H1 (cell line): ENCODE measurements at regions not wholly inside any gene's neighbourhood (a gene's known extent, or its start where the extent isn't known, plus 50 kb on each side); places are given as distances from the start of the nearest gene placed in this dataset.
A peak's percentile ranks its signal among the peaks of the same experiment; 100 is the strongest.

ENCODE experiments used
- CTCF ChIA-PET: fragments of 300-600 bp; sonication (Branson Sonifier 250); formaldehyde crosslinking; loops from one replicate; lab custom pipeline; 2021; ENCODE audit not compliant: partially characterized antibody; lab: Charles Lee
- POLR2A ChIA-PET: fragments of 300-600 bp; sonication (Branson Sonifier 250); formaldehyde crosslinking; loops from one replicate; lab custom pipeline; 2021; ENCODE audit warnings: inconsistent platforms; ENCODE audit not compliant: partially characterized antibody; lab: Charles Lee
- DNase-seq, 2 experiments: peaks; one replicate each; pipeline versions ENCODE4 v3.0.0 to v3.0.0-alpha.2; 2010 to 2022; ENCODE audit warnings: low spot score in 2 of 2, low read depth in 1 of 2, mixed read lengths in 1 of 2
- FAIRE-seq: peaks from 2 replicates; lab custom pipeline; 2011; peaks lifted over from hg19 to GRCh38; lab: Jason Lieb, UNC
- H2AFZ ChIP-seq: 2 replicates; pipeline ENCODE4 v1.8.1; 2012; ENCODE audit warnings: low read length, inconsistent platforms
- H2AK5ac ChIP-seq: 2 replicates; pipeline ENCODE4 v1.6.1; 2013; ENCODE audit warnings: low read depth, low read length
- H2BK120ac ChIP-seq: replicated peaks from 2 replicates; pipeline ENCODE3; 2013; ENCODE audit warnings: low read depth, low read length, inconsistent platforms
- H2BK12ac ChIP-seq: 2 replicates; pipeline ENCODE4 v1.6.1; 2013; ENCODE audit warnings: low read depth, low read length
- H2BK15ac ChIP-seq: 2 replicates; pipeline ENCODE4 v1.6.1; 2013; ENCODE audit warnings: low read length
- H2BK20ac ChIP-seq: 2 replicates; pipeline ENCODE4 v1.6.1; 2013; ENCODE audit warnings: low read length
- H2BK5ac ChIP-seq: 2 replicates; pipeline ENCODE4 v1.6.1; 2013; ENCODE audit warnings: low read depth, low read length
- H3K14ac ChIP-seq: 2 replicates; pipeline ENCODE4 v1.6.1; 2013; ENCODE audit warnings: inconsistent platforms; ENCODE audit not compliant: insufficient read length
- H3K18ac ChIP-seq: 2 replicates; pipeline ENCODE4 v1.6.1; 2013; ENCODE audit warnings: low read length; ENCODE audit errors: extremely low read depth
- H3K23ac ChIP-seq: 2 replicates; pipeline ENCODE4 v1.6.1; 2013; ENCODE audit warnings: inconsistent platforms; ENCODE audit not compliant: insufficient read length
- H3K23me2 ChIP-seq: 2 replicates; pipeline ENCODE4 v1.6.1; 2013; ENCODE audit warnings: low read depth, low read length
- H3K27ac ChIP-seq: 2 replicates; pipeline ENCODE4 v1.6.1; 2011; ENCODE audit warnings: low read depth, low read length, inconsistent platforms
- H3K27me3 ChIP-seq, 4 experiments: replicated peaks in 1 of 4; 1 replicate in 1 of 4; 2 replicates in 3 of 4; pipeline versions ENCODE4 v1.6.1 to v1.8.1; 2011 to 2013; ENCODE audit warnings: low read length in 3 of 4, mild to moderate bottlenecking in 3 of 4, inconsistent platforms in 2 of 4, mixed read lengths in 2 of 4, moderate library complexity in 1 of 4; ENCODE audit not compliant: control insufficient read depth in 3 of 4, insufficient read depth in 3 of 4; ENCODE audit errors: extremely low read depth in 1 of 4
- H3K36me3 ChIP-seq, 4 experiments: 2 replicates each; pipeline versions ENCODE4 v1.6.1 to v1.8.1; 2011 to 2013; ENCODE audit warnings: mild to moderate bottlenecking in 4 of 4, low read length in 3 of 4, moderate library complexity in 2 of 4, control low read depth in 1 of 4, inconsistent platforms in 1 of 4; ENCODE audit not compliant: insufficient read depth in 4 of 4, control insufficient read depth in 2 of 4
- H3K4ac ChIP-seq: replicated peaks from 2 replicates; pipeline ENCODE3; 2013; ENCODE audit warnings: low read length, low read depth, mixed read lengths, inconsistent platforms; ENCODE audit not compliant: insufficient read length
- H3K4me1 ChIP-seq, 4 experiments: replicated peaks in 1 of 4; 1 replicate in 1 of 4; 2 replicates in 3 of 4; pipeline versions ENCODE4 v1.6.1 to v1.8.1; 2011 to 2013; ENCODE audit warnings: low read length in 3 of 4, inconsistent platforms in 2 of 4, mixed read lengths in 1 of 4; ENCODE audit not compliant: insufficient read depth in 4 of 4, control insufficient read depth in 3 of 4
- H3K4me2 ChIP-seq, 2 experiments: 2 replicates each; pipeline versions ENCODE4 v1.6.1 to v1.8.1; 2011 to 2013; ENCODE audit warnings: low read depth in 2 of 2, low read length in 2 of 2, control low read depth in 1 of 2, inconsistent platforms in 1 of 2, mild to moderate bottlenecking in 1 of 2; ENCODE audit not compliant: insufficient read depth in 1 of 2
- H3K4me3 ChIP-seq, 4 experiments: fragments of 200-600, 300-600 bp in 1 of 4; sonication (generic), shearing (Covaris generic), sonication (Bioruptor Twin) in 1 of 4; 2 replicates each; pipeline versions ENCODE4 v1.5.1 to v1.8.1; 2011 to 2016; ENCODE audit warnings: low read length in 4 of 4, low read depth in 3 of 4, control low read depth in 2 of 4, inconsistent platforms in 2 of 4, mild to moderate bottlenecking in 2 of 4, mixed read lengths in 1 of 4, moderate library complexity in 1 of 4; ENCODE audit not compliant: insufficient read depth in 2 of 4; ENCODE audit errors: extremely low read depth in 1 of 4
- H3K56ac ChIP-seq: replicated peaks from 2 replicates; pipeline ENCODE3; 2013; ENCODE audit warnings: low read depth, mild to moderate bottlenecking, mixed read lengths, low read length, inconsistent platforms; ENCODE audit not compliant: insufficient read length
- H3K79me1 ChIP-seq: 2 replicates; pipeline ENCODE4 v1.6.1; 2013; ENCODE audit warnings: low read depth, low read length, control low read depth
- H3K79me2 ChIP-seq, 2 experiments: 2 replicates each; pipeline versions ENCODE4 v1.6.1 to v1.8.1; 2012 to 2013; ENCODE audit warnings: low read length in 2 of 2, mild to moderate bottlenecking in 2 of 2, inconsistent platforms in 1 of 2; ENCODE audit not compliant: insufficient read depth in 2 of 2, control insufficient read depth in 1 of 2
- H3K9ac ChIP-seq, 4 experiments: replicated peaks in 1 of 4; 1 replicate in 1 of 4; 2 replicates in 3 of 4; pipeline versions ENCODE4 v1.6.1 to v1.8.1; 2011 to 2013; ENCODE audit warnings: low read depth in 3 of 4, low read length in 3 of 4, control low read depth in 2 of 4, mild to moderate bottlenecking in 2 of 4, moderate library complexity in 2 of 4, inconsistent platforms in 1 of 4; ENCODE audit errors: extremely low read depth in 1 of 4
- H3K9me3 ChIP-seq, 2 experiments: 2 replicates each; pipeline versions ENCODE4 v1.6.1 to v1.8.1; 2012 to 2013; ENCODE audit warnings: mild to moderate bottlenecking in 2 of 2, moderate library complexity in 2 of 2, control low read depth in 1 of 2, inconsistent platforms in 1 of 2, low read depth in 1 of 2, low read length in 1 of 2, mixed read lengths in 1 of 2; ENCODE audit not compliant: insufficient read depth in 2 of 2
- H4K20me1 ChIP-seq, 2 experiments: replicated peaks in 1 of 2; 2 replicates each; pipeline versions ENCODE3 to v1.8.1; 2011 to 2013; ENCODE audit warnings: inconsistent platforms in 2 of 2, low read length in 2 of 2, mild to moderate bottlenecking in 1 of 2; ENCODE audit not compliant: insufficient read depth in 2 of 2, control insufficient read depth in 1 of 2
- H4K5ac ChIP-seq: 2 replicates; pipeline ENCODE4 v1.6.1; 2013; ENCODE audit warnings: low read length, low read depth, mixed read lengths, inconsistent platforms; ENCODE audit not compliant: insufficient read length
- H4K8ac ChIP-seq: 2 replicates; pipeline ENCODE4 v1.8.0; 2013; ENCODE audit warnings: mild to moderate bottlenecking, moderate library complexity, low read length, inconsistent platforms; ENCODE audit not compliant: insufficient read depth; ENCODE audit errors: extremely low read depth
- H4K91ac ChIP-seq: replicated peaks from 2 replicates; pipeline ENCODE3; 2013; ENCODE audit warnings: low read length, mixed read lengths, inconsistent platforms; ENCODE audit not compliant: insufficient read length
- EP300 ChIP-seq, 2 experiments: IDR thresholded peaks; 1 replicate in 1 of 2; 2 replicates in 1 of 2; pipeline ENCODE4 v1.6.1; 2011 to 2012; ENCODE audit warnings: low read depth in 2 of 2, low read length in 2 of 2, mild to moderate bottlenecking in 2 of 2, borderline replicate concordance in 1 of 2, inconsistent platforms in 1 of 2, moderate library complexity in 1 of 2
- KDM1A ChIP-seq: fragments of 200-600, 300-600 bp; sonication (generic); IDR thresholded peaks from 2 replicates; pipeline ENCODE4 v1.7.1; 2016; ENCODE audit warnings: mild to moderate bottlenecking, low read length, borderline replicate concordance
- WGBS, 2 experiments: shearing (Covaris generic) in 1 of 2; methylation state at CpG; one replicate each; pipeline versions ENCODE4 v1.1.6 to v1.1.7; 2013 to 2015; ENCODE audit warnings: low lambda C conversion rate in 2 of 2, mixed read lengths in 2 of 2, inconsistent platforms in 1 of 2, low coverage in 1 of 2, missing lambda C conversion rate in 1 of 2; ENCODE audit not compliant: insufficient replicate concordance in 2 of 2, insufficient coverage in 1 of 2, insufficient read length in 1 of 2; ENCODE audit errors: extremely low coverage in 1 of 2, missing lambda C conversion rate in 1 of 2; 5-methylcytosine and 5-hydroxymethylcytosine counted together

DNA sequence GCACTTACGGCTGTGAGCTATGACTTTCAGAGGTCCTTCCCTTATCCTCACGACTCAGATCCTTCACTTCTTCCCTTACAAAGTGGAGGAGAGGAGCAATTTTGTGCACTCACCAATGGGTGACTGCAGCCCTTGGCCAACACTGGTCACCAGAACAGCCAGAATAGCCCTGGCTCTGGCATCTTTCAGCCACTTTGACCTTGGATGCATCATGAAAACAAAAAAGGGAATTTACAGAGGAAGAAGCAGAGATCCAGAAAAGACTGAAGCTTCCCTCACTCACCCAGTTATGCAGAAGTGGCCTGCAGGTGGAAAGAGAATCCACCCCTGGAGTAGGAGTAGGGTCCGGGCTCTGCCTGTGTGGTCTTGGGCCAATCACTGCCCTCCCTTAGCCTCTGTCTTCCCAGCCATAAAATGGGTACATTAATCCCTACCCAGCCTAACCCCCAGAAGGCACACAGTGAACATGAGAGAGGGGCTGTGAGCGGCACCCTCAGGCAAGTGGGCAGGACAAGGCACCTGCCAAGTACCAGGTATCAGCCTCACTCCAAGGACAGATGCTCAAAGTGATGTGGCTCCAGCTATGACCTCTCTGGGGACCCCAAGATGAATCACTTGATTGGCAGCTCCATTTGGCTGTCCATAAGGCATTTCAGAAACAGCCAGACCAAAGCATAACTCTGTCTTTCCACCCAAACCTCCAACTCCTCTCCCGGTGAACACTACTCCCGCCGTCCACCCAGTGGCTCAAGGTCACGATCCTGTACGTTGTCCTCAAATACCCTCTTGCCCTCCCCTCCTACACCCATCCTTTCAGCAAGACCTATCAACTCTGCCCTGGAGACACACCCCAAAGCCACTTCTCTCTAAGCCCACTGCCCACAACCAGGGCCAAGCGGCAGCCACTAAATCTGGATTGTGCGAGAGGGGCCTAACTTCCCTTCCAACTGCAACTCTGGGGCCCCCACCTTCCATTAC is 129.8 kb upstream of the ZMIZ1 start:
- no peak overlapping the region for H2BK12ac ChIP-seq
- no peak overlapping the region for H3K4me3 ChIP-seq
- no peak overlapping the region for H4K5ac ChIP-seq
- no peak overlapping the region; the same call in 1 of the 2 replicates for H2BK5ac ChIP-seq
- H4K20me1 ChIP-seq, result no peaks in the 10 kb centered on the region
- no peak overlapping the region for H4K91ac ChIP-seq
- no peak overlapping the region for H3K18ac ChIP-seq
- 0 out of 8 replicates have a peak, but pooled peaks cover 0 to 2% (median 0%) of the 10 kb centered on the region in 4 experiments for H3K36me3 ChIP-seq
- H3K27ac ChIP-seq, result no peak overlapping the region
- H3K9ac ChIP-seq, result no peak overlapping the region
- H3K23ac ChIP-seq, result no peak overlapping the region
- H2BK15ac ChIP-seq, result no peak overlapping the region; the same call in 1 of the 2 replicates
- no peak overlapping the region for H4K8ac ChIP-seq
- 0 out of 2 replicates have a peak, but pooled peaks have one; percentile 26 for TF ChIP-seq KDM1A
- no peak for TF ChIP-seq EP300 (IDR thresholded peaks at IDR 0.05; ENCODE audit: borderline replicate concordance in 1 of 2, low read depth in 2 of 2, low read length in 2 of 2)
- H3K27me3 ChIP-seq, result no peaks in the 10 kb centered on the region; a peak in 1 of 7 replicates
- WGBS, 2 experiments, result 89% methylated on average over 11 of the region's 11 CpGs; no CpG with 5 or more reads in 1 of the 2 experiments
- peaks cover 0 to 12% (median 5%) of the 10 kb centered on the region in 4 experiments; a peak in 4 of 7 replicates for H3K4me1 ChIP-seq
- H3K79me1 ChIP-seq, result no peaks in the 10 kb centered on the region
- no peak overlapping the region for H2AK5ac ChIP-seq
- DNase-seq (no peak), FAIRE-seq (no peak)
- H3K79me2 ChIP-seq, result no peaks in the 10 kb centered on the region
- H2BK120ac ChIP-seq, result no peak overlapping the region
- no peak overlapping the region for H2AFZ ChIP-seq
- no peak overlapping the region for H3K4me2 ChIP-seq
- peaks cover 2% of the 10 kb centered on the region; the same call in 1 of the 2 replicates for H3K23me2 ChIP-seq
- POLR2A ChIA-PET, result no interaction called here
- H3K14ac ChIP-seq, result no peak overlapping the region
- H3K4ac ChIP-seq, result no peak overlapping the region
- peak overlapping the region; percentile 52; the same call in 1 of the 2 replicates for H2BK20ac ChIP-seq
- H3K56ac ChIP-seq, result no peak overlapping the region
- peaks cover 7 to 11% of the 10 kb centered on the region in 2 experiments for H3K9me3 ChIP-seq
- CTCF ChIA-PET, result interaction anchor here (0.6 to 1.4 kb wide), 3 partner anchors 9 to 1039 kb away, joined by 3 to 5 read pairs (median 3); no protein-coding TSS in a partner anchor
